GM18508 (cell line): ENCODE measurements at regions not wholly inside any gene's neighbourhood (a gene's known extent, or its start where the extent isn't known, plus 50 kb on each side); places are given as distances from the start of the nearest gene placed in this dataset.

Experiments used
- ATAC-seq: cut with Tn5 transposase; IDR thresholded peaks from one replicate; pipeline ENCODE4 v1.9.1; 2021; ENCODE audit warnings: moderate number of reproducible peaks; ENCODE audit not compliant: insufficient read depth, unreplicated experiment

DNA sequence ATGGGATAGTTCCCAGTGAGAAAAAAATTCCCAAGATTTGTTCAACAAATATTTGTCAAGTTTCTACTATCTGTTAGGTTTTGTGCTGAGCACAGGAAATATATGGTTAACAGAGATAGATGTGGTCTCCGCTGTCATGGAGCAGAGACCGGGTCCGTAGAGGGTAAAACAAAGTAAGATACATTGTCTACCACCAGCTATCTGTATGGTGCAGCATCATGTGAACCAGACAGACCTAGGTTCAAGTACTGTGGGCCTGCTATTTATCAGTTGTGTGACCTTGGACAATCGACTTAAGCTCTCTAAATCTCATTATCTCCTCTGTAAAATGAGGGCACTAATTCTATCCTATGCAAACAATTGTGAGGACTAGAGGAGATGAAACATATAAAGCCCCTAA is 109.8 kb downstream of the DUSP10 start:
- no peak for ATAC-seq

DNA sequence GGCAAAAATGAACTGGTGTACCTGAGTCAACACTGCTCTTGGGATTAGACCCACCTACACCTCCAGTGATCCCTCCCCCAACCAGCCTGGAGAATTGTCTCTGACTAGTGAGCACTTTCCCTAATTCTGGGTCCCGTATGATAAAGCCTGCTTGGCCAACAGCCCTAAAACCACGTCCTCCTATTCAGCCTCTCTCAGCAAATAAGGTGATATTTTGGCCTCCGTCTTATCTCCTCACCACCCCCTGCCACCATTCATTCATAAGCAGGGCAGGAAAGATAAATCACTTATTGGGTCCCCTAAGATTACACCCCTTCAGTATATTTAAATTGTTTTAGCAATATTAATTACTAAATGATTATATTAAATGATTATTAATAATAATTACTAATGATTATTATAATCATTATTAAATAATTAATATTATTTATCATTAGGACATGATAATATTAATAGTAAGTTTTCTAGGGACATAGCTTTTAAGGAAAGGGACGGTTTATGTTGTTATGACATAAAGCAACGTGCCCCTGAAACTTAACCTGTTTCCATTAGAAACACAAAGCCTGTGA is 108.0 kb downstream of the DUSP10 start:
- ATAC-seq, result no peak

DNA sequence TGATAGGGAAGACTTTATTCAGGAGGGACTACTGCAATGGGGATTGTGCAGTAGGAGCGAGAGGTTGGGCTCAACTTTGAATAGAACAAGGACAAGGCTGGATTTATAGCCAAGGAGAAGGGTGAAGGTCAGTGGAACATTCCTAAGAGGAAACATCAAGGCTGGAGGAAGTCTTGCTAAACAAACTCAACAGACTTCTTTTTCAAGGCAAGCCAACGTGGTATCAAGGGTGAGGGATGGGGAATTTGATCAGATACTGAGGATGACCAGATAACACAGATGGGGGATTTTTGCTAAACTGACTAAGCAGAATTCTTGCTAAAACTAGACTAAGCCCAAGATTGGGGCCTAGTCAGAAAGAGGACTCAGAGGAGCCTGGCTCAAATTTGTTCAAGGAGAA is 107.3 kb downstream of the DUSP10 start:
- no peak for ATAC-seq

DNA sequence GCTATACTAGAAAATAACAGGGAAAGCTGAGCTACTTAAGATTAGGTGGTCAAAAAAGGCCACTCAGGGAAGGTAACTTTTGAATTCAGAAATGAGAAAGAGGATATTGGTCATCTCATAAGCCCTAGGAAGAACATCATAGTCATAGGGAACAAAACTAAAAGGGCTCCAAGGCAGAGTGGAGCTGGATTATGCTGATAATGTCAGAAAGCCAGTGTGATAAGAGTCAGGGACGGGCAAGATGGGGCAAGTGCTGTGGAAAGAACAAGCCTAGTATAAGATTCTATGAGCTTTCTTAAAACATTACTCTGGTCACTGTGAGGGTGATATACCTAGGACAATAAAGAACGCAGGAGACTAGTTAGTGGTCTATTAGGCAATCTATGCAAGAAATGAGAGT is 106.6 kb downstream of the DUSP10 start:
- no peak for ATAC-seq

DNA sequence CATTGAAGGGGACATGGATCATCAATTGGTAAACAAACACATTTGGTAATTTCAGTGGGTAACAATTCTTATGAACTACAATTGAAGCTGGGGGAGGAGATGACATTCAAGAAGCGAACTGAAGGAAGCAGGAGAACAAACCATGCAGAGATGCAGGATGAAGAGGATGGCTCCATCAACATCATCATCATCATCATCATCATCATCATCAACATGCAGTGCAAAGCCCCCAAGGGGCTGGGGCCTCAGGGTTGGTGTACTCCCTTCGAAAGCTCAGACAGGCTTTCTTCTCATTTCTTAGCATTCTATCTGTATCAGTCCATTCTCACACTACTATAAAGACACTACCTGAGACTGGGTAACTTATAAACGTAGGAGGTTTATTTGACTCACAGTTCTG is 105.8 kb downstream of the DUSP10 start:
- ATAC-seq, result no peak

DNA sequence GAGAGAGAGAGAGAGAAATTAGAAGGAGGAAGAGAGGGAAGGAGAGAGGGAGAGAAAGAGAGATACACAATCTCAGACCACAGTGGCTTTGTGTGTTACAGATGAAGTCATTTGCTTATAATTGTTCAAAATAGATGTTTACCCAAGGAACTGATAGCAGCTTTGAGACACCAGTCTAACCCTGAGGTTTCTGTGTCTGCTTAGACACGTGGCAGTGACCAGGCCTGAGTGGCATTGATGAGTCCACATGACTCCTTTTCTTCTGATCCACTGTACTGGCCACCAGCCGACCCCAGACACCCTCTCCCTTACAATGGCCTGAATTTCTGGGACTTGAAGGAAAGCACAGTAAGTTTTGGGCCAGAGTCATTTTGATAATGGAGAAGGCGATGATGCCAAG is 104.9 kb downstream of the DUSP10 start:
- no peak for ATAC-seq

DNA sequence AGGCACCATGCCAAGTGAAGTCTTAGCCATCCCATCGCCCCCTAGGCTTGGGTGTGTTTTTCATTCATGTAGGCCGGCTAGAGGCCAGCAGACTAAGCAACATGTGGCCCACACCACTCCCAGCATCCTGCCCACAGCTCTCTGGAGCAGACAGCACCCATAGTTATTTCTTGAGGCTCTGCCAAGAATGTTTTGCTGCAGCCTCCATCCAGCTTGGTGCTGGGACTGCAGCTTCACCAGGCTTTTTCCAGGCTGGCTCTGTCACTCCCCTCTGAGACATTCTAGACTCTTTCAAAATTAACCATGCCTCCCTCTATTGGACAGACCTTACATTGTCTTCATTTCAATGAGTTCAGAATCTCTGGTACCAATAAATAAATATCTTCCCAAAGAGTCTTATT is 104.2 kb downstream of the DUSP10 start:
- ATAC-seq, result no peak

DNA sequence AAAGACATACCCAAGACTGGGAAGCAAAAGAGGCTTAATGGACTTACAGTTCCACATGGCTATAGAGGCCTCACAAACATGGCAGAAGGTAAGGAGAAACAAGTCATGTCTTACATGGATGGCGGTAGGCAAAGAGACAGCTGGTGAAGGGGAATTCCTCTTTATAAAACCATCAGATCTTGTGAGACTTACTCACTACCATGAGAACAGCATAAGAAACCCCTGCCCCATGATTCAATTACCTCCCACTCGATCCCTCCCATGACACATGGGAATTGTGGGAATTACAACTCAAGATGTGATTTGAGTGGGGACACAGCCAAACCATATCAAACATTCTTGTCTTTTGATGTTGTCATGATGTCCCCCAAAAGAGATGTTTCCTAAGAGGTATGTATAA is 103.3 kb downstream of the DUSP10 start:
- no peak for ATAC-seq

DNA sequence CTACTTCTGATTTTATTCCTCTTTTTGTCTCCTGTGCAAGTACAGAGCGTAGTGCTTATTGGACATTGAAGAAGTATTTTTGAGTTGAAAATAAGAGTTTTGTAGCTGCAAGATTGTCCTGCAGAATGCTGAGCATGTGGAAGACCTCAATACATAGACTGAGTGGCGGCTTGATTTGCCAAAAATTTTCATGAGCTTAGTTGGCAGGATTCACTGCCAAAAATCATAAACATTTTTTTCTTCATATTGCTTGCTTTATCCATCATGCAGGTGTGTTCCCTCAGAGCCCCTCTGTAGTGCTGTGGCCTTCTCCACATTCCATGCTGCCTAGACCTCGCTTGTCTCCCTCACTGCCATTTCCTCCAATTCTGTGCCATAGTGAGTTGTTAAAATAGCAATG is 100.1 kb downstream of the DUSP10 start:
- ATAC-seq, result no peak

DNA sequence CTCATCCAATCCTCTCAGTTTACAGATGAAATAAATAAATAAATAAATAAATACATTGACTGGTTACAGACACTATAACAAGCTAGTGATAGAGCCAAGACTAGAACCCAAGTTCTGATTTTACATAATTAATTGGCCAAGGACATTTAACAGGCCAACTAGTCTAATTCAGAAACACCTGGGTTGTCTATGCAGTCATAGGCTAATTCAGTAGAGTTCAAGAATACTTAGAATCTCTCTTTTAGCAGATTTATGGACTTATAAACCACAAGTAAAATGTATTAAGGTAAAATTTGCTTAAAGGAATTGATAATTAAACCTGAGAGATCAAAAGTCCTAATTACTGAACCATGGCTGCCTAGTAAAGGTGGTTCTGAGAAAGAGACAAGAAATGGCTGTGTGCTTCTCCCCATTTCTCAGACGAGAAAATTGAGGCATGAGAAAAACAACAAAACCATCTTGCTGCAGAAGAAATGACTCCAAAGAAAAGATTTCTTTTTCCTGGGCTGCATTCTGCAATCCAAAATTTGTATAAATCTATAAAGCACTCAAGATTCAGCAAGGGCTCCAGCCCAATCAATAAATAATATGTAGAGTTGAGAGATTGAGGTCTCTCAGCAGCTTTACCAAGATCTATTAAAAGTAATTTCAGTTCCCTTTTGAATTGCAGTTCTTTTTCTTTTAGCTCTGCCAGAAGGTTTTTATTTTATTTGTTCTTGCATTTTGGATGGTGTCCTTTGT is 98.3 kb downstream of the DUSP10 start:
- ATAC-seq, result no peak

DNA sequence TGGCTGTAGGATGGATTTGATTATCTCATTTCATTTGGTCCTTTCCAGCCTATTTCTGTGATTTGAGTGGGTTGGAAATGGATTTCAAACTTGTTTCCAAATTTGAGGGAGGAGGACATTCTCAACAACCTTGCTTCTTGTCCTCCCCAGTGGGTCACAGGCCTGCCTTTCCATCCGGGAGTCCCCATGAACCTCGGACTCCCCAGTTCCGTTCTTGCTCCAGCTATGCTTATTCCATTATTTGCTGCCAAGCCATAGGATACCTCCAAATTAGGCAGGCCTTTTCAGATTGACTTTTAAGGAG is 97.8 kb downstream of the DUSP10 start:
- ATAC-seq, result no peak

DNA sequence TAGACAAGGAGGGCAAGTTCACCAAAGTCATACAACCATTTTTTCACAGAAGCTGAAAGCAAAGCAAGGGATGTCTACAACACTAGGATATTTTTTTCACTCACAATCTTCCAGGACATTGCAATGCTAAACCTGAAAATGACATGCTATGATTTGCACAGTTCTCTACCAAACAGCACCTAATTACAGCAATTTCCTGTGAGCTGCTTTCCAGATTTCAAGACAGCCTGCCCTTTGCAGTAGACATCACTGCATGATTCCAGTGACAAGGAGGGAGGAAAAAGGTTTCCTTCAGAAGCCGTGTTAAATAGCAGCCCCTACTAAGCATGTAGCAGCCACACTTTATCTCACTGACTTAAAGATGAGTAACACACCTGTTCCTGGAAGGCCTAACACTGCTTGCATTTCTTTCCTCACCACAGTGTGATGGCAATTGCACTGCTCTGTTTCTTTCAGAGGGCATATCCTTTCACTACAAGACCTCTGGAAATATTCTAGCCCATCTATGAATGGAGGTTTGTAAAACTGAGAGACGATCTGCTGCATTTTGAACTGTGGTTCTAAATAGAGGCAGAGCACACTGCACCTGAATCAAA is 97.1 kb downstream of the DUSP10 start:
- ATAC-seq, result no peak

DNA sequence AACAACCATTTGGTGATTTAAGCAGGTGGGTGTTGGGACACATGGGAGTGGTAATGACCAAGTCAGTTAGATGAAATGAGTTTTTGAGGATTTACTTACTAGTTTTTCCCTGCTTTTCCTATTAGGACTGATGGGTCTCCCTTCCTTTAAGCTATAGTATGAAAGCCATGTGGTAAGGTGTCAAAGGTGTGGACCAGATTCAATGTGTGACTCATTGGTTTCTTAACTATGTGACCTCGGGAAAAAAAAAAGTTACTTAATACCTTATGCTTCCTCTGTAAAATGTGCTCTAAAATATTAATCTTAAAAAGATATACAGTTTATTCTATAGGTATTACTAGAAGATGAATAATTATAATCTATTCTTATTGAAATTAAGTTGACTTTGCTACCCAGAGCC is 93.7 kb downstream of the DUSP10 start:
- no peak for ATAC-seq
